HG03571 (cell line): ENCODE measurements at regions not wholly inside any gene's neighbourhood (a gene's known extent, or its start where the extent isn't known, plus 50 kb on each side); places are given as distances from the start of the nearest gene placed in this dataset.

Source experiments
- ATAC-seq: cut with Tn5 transposase; IDR thresholded peaks from one replicate; pipeline ENCODE4 v1.9.1; 2021; ENCODE audit not compliant: unreplicated experiment

DNA sequence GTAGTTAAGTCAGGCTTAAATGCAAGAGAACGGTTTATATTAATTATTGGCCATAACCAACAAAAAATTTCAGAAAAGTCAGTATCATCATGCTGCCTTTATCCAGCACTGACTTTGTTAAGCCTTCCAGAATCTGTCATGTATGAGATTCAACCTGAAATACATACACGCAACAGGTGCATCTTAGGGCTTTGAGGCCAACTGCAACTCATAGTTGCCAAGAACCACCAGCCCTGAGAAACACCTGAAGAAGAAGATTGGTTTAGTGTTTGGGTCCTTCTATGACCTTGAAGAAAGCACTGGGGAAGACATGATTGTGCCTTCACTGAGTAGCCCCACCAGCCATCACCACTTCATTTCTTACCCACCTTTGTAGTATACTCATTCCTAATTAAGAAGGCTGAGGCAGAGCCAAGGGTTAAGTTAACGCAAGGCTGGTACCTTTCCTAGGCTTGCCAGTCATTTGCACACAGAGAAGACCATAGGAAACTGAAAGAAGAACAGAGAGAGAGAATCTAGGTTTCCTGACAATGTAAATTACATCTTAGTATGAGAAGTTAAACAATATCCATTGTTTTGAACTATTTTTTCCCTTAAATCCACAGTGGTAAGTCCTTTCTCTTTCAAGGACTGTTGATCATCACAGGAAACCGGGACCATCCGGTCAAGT, 200.1 kb upstream of the PRKCQ start:
- no peak for ATAC-seq

DNA sequence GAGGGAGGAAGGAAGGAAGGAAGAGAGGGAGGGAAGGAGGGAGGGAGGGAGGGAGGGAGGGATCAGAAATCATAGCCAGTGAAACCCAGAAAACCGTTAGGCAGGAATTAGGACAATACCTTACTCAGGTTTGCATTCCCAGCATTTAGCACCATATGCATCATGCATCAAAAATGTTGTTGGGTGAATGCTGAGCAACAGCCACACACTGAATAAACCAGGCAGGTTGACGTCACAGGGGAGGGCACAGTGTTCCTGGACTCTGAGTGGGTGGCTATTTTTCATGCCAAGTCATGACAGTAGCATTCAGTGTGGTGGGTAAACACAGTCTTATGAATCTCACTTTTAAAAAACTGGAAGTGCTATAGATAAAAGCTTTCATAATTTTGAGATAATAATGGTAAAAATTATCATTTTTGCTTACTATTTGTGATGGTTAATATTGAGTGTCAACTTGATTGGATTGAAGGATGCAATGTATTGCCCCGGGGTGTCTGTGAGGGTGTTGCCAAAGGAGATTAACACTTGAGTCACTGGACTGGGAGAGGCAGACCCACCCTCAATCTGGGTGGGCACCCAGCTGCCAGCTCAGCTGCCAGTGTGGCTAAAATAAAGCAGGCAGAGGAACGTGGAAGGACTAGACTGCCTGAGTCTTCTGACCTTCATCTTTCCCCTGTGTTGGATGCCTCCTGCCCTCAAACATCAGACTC, 199.1 kb upstream of the PRKCQ start:
- ATAC-seq: no peak

DNA sequence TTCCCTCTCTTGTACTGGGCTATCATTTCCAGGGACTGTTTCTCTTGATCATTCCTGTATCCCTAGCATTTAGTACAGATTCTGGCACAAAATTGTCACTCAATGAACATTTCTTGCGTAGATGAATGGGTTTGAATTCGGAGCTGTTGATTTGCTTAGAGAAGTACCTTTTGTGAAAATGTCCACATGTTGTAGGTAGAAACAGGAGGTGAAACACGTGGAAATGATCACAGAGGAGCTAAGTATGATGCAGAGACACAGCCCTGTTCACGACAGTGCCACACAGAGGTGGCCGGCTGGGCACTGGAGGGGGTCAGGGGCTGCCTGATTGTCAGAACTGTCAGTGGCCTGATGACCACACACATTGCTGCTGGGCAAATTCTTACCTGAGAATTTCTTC, 196.1 kb upstream of the PRKCQ start:
- ATAC-seq: no peak

DNA sequence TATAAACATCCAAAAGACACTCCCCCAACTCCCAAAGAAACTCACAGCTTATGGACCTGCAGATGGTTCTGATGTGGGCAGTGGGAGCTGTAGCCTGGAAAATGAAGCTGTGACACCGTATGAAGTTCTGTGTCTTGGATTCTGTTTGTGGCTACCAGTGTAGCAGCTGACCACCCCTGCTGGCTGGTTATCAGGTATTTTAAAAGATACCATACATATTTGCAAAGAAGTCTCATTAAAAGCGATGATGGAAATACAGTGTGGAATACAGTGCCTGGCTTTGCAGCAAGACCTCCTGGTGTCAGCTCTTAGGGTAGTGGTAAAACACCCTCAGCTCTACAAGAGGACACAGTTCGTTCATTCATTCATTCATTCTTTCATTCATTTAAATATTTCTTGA, 194.3 kb upstream of the PRKCQ start:
- ATAC-seq: no peak

DNA sequence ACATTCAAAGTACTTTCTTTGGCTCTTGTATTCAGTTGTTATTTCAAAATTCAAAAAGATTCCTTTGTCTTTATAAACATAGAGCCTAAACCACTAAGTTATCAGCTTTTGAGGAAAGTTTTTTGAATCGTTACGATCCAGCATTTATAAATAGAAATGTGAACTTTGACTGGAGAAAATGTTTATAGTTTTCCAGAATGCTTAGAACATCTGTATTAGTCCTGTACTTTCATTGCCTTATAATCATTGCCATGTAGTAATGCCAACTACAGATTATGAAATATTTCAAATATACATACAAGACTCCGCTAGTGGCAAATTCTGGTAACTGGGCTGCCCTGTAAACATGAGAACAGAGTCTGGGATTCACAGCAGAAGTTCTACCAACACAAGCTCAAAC, 191.3 kb upstream of the PRKCQ start:
- ATAC-seq: no peak

DNA sequence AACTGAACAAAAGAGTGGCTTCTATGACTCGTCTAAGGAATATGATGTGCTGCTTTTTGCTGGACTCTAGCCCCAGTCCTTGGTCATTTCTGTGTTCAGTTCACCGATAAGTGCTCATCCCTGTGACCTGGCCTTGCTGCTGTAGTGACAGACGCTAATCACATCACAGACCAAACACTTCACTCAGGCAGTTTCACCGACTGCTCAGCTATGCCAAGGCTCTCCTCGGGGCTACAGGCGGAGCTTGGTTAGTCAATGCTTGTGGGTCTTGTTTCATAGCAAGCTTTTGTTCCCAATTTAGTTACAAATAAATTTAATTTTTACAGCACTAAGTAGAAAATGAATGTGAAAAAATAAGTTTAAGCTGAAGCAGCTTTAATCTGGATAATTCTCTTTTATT, 190.8 kb upstream of the PRKCQ start:
- no peak for ATAC-seq

DNA sequence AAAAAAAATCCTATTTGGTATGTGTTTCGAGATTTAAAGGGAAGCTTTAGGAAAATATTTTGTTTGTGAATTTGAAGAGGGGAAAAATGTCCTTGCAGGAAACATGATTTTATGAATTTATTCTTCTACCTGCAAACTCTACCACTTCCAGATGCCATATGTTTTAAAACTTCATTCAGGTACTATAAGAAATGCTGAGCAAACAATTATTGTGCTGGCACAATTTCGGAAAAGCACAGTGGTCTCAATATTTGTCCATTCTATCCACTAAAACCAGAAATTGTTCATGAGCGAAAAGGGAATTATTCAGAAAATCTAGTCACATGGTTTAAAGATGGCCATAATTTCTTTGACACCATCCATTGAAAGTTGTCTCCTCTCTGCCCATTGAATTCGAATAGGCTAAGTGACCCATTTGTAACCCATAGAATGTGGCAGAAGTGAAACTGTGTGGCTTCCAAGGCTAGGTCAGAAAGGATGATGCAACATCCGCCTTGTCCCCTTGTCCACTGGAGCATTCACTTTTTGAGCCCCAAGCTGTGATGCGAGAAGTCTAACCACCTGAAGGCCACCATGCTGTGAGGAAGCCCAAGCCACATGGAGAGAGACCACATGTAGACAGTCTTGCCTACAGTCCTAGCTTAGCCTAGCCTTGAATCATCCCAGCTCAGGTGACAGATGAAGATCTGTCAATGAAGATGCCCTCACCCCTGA, 189.8 kb upstream of the PRKCQ start:
- ATAC-seq: no peak

DNA sequence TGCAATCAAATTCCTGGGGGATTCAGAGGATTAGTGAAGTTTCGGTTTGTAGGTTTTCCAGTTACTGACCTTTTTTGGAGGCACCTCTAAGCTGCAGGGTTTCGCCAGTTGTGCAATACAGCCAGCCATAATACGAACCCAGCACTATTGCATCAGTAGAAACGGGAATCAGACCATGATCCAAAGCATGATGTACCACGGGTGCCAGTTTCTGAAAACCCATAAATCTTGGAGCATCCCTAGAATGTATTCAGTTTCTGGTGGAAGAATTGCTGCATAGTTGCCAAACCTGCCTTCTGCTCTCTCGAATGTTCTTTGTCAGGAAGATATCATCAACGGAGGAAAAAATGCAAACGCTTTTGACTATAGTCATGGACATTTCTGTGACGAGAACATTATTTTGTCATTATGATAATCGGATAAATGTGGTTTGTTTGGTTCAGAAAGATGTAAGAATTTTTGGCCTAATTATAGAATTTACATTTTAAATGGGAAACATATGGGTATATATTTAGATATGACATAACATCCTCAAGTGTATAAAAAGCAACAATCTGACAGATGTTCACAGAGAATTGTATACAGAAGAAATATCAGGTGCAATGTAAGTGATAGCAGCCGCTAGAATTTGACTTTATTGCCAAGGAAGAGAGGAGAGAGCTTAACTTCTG, 186.2 kb upstream of the PRKCQ start:
- no peak for ATAC-seq

DNA sequence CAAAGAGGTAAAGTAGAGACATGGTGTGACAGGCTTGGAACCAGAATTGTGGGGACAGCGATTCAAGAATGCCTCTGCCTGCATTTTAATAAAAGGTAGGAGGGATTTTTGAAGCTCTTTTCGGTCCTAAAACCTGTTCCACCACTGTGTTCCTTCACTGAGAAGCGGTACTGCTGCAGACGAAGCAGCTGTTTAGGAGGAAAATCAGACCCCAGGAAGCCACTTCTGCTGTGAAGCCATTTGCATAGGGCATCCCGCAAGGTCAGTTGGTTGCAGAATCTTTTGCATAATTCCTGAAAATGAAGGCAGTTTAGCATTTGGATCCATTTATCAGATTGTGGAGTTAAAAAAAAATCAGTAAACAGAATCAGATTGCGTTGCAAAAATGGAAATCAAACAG, 183.3 kb upstream of the PRKCQ start:
- ATAC-seq: no peak

DNA sequence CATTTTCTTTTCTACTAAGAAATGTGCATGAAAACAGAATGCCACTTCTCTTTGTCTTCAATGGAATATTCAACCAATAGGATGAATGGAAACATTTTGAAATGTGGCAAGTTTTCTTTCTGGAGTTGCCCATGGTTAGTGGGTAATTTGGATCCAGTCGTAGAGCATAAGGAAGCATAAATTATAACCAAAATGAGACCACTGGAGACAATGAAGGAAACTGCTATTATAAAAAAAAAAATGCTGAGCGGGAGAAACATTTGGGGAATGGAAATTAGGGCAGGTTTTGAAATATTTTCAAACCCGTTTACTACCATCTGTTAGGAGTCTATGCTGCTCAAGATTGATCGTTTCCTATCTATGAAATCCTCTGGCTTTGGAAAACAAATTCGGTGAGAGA, 182.9 kb upstream of the PRKCQ start:
- ATAC-seq: no peak

DNA sequence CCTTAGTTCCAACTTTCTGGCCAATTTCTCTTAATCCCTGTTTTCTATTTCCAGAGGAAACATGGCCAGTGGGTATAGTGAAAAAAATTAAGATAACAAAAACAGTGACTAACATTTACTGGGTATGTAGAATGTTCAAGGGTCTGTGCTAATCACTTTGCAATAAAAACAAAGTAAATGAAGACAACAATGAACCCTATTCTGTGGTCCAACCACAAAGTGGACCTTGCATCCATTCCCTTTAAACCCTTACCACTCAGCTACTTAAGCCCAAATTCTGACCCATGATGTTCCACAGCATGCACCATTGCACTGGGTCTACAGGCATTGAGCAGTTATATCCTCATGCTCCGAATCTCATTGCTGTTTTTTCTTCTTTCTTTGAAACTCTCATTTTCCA, 179.9 kb upstream of the PRKCQ start:
- ATAC-seq: no peak

DNA sequence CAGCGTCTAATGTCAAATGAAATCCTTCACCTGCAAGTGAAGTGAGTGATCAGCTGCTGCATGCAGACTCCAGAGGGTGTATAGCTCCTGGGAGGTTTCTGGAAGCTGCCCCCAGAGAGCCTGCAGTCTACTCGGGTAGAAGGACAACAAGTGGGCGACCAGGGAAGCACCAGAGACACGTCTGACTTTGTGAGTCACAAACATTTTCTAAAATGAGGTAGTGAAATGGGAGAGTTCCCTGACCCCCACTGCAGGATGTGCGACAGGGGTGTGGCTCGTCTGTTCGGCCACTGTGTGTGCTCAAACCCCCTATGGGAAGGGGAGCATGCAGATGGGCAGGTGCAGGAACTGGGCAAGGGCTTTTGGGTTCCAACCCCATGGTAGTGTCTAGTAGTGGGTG, 177.1 kb upstream of the PRKCQ start:
- ATAC-seq: no peak

DNA sequence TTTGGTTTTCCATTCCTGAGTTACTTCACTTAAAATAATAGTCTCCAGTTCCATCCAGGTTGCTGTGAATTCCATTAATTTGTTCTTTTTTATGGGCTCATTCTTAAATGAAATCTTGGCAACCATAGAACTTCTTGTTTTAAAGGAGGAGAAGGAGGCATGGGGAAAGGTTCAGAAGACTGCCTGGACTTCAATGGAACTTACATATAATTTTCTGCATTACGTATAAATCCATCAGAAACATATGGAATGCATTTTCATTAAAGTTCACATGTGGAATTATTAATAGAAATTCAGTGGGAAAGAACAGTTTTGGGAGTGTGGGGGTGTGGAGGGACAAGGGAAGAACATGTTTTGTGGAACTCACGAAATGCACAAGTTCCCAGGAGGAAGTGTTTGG, 176.6 kb upstream of the PRKCQ start:
- ATAC-seq: no peak

DNA sequence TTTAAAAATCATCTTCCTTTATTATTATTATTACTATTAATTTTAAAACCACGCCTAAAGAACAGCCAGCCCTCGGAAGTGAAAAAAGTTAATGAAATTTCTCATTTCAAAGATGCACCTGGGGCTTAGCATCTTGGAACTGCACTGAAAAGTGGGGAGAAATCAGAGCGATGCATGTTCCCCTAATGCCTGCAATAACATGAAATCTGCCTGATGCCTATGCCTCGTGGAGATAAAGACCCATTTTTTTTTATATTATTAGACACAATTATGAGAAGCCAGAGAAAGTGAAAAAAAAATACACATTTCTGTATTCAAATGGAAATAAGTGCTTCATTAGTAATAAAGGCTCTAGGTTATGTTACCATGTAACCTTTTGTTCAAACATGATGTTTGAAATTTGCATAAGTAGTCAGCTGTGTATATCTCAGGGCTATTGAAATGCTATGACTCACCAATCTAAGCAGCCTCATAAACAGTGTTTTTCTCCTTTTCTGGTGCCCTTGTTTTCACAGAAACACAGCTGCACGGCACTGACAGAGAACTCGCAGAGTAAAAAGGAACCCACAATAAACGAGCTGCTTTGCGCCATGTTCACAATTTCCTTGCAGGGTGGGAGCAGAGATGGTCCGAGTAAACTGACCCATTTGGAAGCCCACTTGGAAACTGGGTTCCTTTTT, 175.8 kb upstream of the PRKCQ start:
- no peak for ATAC-seq

DNA sequence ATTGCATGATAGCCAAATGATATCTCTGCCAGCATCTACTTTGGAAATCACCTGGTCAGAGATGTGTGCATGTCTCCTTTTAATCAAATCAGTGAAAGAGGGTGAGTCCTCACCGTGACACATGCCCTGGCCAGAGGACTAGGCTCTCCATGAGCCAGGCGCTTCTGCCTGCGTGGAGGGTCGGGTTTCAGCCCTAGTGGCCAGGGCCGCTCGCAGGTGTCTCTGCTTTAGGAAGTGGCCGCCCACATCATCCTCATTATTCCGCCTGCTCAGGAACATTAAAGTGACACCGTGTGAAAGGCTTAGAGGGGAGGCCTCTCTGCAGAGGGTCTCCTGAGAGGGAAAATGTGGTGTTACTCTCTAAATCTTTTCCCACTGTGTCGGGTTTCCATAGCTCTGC, 173.6 kb upstream of the PRKCQ start:
- ATAC-seq: no peak

DNA sequence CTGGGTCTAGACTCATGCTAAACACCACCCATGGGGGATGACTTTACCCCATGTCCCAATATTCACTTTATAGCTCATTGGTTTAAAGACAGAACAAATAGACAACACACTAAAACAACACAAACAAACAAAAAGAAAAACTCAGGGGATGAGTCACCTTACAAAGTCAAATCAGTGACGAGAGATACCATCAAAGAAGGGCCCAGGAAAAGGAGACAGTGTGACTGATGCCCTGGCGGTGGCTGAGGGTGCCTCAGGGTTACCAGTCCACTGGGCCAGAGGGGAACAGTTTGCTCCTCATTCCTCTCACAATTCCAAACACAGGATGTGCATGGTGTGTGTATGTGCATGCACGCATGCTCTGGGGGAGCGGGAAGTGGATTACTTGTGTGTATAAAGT, 171.3 kb upstream of the PRKCQ start:
- no peak for ATAC-seq

DNA sequence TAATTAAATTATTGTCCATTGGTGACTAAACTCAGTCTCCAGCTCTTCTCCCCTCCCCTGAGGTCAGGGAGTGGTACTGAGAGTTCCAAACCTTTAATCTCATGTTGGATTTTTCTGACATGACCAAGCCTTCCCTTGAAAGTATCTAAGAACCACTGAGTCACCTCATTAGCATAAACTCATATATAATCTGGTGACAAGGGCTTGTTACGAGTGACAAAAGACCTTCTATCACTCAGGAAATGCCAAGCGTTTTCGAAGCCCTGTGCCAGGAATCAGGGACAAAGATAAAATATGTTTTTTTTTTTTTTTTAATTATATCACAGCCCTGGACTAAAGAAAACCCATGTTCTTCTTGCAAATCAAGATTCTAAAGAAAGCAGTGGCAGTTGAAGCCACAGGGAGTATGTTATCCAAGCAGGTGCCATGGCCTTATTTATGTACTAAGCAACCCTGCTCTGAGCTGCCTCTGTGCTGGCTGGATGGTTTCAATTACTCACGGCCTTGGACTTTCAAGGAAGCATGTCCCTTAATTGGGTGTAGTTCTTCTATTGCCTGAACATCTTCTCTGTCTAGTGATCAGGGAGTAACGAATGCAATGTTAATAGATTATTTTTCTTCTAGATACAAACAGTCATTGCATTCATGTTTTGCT, 169.0 kb upstream of the PRKCQ start:
- ATAC-seq: no peak

DNA sequence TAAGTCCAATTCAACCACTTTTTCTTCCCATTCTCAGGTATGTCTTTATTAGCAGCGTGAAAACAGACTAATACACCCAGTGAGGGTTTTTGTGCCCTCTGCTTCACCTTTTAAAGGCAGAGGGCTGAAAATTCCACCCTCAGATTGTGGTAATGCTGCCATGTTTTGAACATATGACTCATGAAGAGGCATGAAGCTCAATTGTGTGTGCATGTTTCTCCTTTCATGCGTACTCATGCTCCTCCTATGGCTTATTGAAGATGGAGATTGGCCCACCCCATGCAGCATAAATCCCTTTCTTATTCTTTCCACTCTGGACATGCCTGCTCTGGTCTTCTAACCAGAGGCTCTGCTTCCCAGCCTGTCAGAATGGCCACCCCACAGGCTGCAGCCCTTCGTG, 168.0 kb upstream of the PRKCQ start:
- ATAC-seq: no peak

DNA sequence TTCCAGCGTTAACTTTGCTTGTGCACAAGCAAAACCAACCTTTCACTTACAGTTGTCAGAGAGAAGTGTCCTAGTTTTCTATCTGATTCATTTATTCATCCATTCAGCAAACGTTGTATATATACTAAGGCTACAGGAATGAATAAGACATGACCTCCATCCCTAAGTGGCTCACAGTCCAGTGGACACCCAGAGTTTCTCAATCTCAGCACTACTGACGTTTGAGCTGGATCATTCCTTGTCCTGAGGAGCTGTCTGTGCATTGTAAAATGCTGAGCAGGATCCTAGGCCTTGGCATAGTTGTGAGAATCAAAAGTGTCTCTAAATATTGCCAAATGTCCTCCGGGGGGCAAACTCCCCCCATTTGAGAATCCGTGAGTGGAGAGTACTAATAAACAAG, 166.7 kb upstream of the PRKCQ start:
- no peak for ATAC-seq

DNA sequence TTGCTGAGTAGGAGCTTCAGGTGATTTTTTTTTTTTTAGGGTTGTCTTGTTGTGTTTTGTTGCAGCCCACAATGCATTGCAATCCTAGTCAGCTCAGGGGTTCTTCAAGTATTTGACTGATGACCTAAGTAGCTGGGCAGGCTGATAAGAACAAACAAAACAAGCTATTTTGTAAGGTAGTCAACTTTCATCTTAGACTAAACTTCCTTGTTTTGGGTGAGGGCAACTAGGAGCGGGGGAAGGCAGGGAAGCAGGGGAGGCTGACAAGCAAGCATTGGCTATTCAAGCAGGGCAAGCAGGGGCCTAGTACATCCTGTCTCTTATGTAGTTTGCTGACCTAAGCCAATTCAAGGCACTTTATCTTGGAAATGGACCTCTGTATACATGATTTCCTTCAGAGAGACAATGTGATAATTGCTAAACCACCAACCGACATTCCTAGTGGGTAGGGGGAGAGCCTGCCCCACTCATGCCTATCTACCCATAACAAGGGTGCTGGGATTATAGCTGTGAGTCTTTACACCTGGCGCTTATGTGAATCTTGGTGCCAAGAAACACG, 163.3 kb upstream of the PRKCQ start:
- no peak for ATAC-seq
